GM21723 (cell line): ENCODE measurements at regions not wholly inside any gene's neighbourhood (a gene's known extent, or its start where the extent isn't known, plus 50 kb on each side); places are given as distances from the start of the nearest gene placed in this dataset.
"Not testable (repeated sequence)": the region's sequence is repeated elsewhere in the genome, so short reads cannot be mapped to it uniquely, and the experiment has no call there.

Source experiments
- ATAC-seq: cut with Tn5 transposase; IDR thresholded peaks from one replicate; pipeline ENCODE4 v1.9.1; 2021; ENCODE audit warnings: mild to moderate bottlenecking, moderate library complexity; ENCODE audit not compliant: unreplicated experiment

DNA sequence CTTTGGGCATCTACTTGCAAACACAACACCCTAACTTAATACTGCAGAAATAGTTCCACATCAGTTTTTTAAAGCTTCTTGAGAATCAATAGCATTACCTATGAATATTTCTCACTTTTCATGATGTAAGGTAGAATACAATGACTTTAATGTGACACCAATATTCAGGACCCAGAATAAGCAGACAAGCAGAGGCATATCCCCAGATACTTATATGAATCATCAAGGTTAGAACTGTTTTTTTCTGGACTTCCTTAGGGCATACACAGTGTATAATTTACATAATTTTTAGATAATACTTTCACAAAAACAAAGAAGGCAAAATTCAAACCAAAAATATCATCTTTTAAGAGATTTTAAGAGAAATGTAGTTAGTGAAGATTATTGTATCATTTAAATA, 885.8 kb downstream of the FSCB start:
- ATAC-seq: no peak

DNA sequence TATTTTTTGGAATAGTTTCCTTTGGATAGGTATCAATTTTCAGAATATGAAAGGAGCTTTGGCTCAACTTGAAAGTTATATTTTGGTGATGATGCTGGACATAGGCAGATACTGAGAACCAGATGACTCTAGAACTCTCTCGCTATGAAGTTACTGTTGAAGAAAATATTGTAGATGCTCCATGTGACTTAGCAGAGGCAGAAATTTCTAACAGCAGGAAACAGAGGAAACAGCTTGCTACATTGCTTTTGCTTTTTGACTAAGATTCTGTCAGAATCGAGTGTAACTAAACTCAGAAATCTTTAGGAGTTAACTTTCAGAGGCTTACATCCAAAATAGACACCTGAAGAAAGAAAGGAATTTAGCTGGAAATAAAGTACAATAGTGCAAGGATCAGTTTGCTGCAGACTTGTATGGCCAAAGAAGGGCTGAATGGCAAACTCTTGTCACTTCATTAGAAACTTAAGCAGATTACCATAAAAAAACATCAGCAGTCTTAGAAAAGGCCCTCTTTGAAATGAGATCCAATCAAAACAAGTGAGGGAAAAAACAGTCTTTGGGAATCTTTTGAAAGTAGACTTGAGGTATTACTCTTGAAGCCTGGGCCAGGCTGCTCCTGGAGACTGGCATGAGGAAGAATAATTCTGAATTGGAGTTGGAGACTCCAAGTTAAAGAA, 911.8 kb downstream of the FSCB start:
- ATAC-seq: no peak

DNA sequence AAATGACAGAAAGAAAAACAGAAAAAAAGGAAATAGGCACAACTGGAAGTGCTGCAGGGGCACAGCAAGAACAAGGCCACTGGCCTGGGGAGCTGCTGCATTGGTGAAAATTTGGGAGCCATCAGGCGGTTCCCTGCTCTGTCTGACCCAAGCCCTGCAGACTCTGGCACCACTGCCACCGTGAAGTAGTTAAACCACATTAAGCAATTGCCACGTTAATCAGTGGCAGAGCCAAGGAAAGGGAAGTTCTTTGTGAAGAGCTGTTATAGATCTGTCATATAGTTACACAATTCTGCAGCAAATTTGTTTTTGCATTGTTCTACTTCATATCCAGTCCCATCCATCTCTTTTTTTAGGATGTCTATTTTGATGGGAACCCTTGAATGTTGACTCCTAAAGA, 915.3 kb downstream of the FSCB start:
- no peak for ATAC-seq

DNA sequence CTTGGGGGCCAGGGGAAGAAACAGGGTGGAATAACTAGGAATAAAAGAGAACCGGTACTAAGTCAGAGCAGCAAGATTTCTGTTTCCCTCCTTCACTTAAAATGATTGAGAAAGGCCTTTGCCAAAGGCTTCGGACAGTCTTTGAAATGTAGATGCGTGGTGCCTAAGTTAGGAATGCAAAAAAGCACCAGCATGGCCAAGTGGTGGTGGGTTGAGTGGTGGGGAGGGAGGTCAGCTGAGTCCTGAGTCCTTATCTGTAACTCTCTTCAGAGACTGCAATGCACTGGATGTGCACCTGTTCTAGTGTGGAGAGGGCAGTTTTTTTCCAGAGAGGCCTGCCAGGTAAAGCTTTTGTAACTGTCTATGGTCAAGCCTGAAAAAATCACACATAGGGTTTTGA, 919.9 kb downstream of the FSCB start:
- no peak for ATAC-seq

DNA sequence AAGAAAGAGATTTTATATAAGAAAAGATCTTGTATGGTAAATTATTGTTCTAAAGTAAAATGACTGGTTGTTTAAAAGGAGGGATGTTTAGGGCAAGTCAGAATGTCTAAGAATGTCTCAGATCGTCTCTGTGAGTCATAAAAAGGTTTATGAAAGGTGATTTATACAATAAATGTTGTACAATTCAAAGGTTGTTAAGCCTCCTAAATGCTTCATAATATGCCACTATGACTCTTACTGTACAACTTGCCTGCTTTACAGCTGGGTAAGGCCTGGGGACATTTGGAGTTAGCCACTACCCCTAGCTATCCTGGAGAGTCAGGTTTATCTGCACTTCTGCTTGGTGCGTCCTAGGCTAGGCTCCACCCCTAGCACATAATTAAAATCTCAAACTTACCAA, 927.4 kb downstream of the FSCB start:
- no peak for ATAC-seq

DNA sequence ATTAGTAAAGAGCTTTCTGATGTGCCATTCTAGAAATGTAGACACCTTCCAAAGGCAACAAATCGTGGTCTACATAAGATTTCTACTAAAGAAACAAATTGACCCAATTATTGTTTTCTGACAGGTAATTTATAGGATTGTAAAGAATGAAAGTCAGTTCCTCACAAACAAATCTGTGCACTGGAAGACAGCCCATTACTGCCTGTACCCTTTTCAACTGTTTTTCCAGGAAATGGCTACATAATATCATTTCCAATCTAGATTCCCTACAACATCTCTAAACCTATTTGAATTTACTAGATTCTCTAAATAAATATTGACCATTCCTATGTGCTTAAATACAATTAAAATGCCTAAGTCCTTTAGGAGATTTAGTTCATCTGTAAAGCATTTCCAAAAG, 939.1 kb downstream of the FSCB start:
- no peak for ATAC-seq

DNA sequence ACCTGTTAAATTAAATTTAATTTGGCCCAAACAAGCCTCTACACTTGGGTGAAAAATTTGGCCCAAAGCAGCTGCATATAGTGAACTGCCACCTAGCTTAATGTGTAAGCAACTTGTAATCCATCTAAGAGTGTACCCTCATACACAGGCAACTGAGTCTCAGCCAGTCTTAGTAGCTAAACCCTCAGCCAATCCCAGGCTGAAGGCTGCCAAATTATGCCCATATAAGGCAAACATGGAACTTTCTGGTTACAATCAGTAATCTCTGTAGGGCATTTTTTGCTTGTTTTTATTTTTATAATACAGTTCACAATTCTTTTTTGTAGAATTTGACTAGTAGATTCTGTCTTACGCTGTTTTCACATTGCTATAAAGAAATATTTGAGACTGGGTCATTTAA, 958.7 kb downstream of the FSCB start:
- ATAC-seq: no peak

DNA sequence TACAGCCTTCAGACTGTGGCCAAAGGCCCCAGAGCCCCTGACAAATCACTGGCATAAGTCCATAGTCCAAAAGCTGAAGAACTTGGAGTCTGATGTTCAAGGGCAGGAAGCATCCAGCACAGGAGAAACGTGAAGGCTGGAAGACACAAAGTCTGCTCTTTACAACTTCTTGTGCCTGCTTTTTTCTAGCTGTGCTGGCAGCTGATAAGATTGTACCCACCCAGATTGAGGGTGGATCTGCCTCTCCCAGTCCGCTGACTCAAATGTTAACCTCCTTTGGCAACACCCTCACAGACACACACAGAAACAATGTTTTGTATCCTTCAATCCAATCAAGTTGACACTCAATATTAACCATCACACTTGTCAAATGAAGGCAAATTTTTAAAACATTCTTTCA, 959.5 kb downstream of the FSCB start:
- not testable (repeated sequence) for ATAC-seq

DNA sequence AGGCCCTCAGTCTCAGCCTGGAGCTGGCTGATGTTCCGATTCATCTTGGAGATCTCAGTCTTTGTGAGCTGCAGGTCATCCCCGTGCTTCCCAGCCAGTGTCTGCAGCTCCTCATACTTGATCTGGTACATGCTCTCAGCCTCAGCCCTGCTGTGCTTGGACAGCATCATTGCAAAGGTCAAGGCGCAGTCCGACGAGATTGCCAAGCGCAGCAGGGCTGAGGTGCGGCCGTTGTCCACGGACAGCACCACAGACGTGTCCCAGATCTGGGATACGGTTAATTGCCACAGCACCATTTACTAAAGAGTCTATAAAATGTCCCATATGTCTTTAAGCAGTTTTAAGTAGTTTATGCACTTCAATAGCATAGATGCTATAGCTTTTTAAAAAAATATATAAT, 965.7 kb downstream of the FSCB start:
- ATAC-seq: no peak

DNA sequence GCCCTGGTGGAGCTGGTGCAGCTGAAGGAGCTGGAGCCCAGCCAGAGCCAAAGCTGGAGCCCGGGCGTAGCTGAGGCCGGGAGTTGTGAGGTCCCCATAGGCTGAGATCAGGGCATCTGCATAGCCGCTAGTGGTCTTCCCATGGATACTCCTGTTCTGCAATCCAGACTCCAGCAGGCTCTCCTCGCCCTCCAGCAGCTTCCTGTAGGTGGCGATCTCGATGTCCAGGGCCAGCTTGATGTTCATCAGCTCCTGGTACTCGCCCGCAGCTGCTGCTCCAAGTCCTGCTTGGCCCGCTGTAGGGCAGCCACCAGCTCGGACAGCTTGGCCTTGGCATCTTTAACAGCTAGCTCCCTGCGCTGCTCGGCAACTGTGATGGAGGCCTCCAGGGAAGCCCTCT, 966.1 kb downstream of the FSCB start:
- no peak for ATAC-seq

DNA sequence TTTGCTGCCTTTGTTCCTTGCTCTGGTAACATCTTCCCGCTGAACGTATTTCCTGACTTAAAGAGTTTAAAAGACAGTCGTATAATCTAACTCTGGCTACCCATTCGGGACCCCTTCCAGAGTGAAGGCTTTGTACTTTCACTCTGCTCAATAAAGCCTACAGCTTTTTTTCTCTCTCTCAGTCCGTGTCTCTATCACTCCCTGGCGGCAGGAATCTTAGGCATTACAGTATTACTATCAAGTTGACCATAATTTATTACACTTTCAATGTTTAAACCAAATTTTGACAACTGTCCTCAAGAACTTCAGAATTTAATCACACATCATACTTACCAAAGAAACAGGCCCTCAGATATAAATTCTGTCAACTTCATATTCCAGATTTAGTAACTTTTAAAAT, 967.9 kb downstream of the FSCB start:
- ATAC-seq: no peak

DNA sequence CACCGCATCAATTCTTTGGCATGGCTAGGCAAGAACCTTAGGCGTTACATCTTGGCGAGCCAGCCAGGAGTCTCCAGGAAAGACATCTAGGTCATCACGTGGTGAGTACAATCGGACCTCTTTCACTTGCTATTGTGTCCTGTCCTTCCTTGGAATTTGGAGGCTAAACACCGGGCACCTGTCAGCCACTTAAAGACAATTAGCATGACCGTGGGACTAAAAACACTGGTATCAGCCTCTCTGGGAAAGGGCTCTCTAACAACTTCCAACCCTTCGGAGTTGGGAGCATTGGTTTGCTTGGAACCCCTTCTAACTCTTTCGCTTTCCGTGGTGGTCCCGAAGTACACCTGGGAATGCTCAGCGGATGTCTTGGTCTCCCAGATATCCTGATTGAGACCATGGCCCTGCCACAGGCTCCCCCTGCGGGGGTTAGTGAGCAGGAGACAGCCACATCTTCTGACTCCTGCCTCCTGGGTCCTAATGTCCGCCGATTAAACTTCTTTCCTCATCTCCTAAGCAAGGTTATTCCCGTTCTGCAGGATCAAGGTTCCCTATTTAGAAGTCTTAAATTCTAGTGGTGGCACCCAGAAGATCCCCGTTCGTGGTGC, 971.7 kb downstream of the FSCB start:
- ATAC-seq: no peak

DNA sequence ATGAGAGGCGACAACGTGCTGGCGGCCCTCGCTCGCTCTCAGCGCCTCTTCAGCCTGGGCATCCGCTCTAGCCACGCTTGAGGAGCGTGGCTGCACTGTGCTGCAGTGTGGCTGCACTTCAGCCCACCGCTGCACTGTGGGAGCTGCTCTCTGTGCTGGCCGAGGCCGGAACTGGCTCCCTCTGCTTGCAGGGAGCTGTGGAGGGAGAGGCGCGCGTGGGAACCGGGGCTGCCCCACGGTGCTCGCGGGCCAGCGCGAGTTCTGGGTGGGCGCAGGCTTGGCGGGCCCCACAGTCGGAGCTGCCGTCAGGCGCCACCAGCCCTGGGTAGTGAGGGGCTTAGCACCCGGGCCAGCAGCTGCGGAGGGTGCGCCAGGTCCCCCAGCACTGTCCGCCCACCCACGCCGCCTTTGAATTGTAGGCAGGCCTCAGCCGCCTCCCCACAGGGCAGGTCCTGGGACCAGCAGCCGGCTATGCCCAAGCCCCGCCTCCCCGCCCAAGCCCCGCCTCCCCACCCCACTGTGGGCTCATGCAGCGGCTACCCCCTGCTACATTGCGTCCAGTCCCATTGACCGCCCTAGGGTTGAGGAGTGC, 974.2 kb downstream of the FSCB start:
- ATAC-seq: no peak

DNA sequence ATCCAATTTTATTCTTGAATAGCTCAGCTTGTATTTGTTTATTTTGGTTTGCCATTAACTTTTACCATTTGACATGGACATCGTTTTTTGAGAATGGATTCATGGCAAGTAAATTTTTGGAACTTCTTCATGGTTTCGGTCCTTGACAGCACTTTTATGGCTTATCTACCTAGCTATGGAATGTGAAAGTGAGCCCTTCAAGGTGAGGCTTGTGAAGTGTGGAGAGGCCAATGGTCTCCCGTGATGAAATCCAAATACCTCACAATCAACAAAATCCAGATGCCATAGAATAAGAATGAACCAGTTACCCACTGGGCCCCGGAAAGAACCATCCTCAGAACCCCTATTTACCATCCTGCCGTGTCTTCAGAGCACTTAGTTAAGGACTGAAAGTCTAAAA, 978.8 kb downstream of the FSCB start:
- no peak for ATAC-seq

DNA sequence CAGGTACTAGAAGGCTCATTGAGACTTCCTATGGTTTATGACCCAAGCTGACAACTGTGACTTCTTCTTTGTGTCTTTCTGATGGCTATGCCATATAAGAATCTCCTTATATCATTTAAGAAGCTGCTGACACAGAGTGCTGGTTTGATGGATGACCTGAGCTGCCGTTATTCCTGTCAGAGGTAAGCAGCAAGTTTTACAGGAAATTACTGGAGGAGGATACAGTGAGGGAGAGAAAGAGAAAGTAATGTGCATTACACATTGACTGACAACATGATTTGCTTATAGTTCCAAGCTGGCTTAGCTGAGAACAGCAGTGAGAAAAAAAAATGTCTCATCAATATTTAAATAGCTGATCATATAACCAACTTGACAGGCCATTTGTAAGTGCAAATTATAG, 981.4 kb downstream of the FSCB start:
- no peak for ATAC-seq

DNA sequence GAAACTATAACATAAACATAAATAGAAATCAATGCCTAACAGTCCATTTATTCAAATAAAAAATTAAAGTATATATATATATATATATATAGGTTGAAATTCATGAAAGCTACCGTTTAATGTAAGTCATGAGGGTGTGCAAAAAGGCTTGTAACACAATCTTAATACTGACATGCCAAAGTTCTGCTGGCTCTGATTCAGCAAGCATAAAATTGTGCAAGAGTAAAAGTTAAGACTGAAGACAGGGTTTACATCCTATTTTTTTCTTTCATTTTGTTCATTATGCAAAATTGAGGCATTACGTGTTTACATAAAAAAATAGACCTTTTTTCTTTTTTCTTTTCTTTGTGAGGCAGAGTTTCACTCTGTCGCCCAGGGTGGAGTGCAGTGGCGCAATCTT, 984.2 kb downstream of the FSCB start:
- ATAC-seq: no peak

DNA sequence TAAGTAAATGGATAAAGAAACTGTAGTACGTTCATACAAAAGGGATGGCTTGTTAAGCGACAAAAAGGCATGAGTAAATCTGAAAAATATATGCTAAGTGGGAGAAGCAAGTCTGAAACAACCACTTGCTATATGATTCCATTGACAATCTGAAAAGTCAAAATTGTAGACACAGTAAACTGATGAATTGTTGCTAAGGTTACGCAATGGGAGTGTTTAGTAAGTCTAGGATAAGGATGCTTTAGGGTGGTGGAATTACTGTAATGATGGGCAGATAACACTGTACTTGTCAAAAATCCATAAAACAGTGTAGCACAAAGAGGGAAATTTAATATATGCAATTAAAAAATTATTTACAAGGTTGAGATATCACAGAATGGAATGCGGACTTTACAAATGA, 984.9 kb downstream of the FSCB start:
- ATAC-seq: no peak

DNA sequence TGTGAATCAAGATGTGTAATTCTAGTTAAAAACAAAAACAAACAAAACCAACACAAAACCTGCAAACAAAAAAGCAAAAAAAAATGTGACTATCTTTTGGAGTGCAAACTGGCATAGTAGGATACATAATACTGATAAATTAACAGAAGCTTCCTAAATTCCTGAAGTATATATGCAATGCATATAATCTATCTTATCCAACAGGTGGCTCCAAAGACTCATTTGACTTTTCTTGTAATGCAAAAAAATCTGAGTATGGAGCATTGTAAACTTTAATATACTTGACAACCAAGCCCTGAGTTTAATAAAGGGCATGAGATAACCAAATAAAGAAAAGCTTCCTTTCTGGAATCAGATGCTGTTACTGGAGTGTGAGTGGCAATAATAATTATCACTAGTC, 1003.6 kb downstream of the FSCB start:
- ATAC-seq: no peak

DNA sequence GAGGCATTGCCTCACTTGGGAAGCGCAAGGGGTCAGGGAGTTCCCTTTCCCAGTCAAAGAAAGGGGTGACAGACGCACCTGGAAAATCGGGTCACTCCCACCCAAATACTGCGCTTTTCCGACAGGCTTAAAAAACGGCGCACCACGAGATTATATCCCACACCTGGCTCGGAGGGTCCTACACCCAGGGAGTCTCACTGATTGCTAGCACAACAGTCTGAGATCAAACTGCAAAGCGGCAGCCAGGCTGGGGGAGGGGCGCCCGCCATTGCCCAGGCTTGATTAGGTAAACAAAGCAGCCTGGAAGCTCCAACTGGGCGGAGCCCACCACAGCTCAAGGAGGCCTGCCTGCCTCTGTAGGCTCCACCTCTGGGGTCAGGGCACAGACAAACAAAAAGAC, 1014.7 kb downstream of the FSCB start:
- not testable (repeated sequence) for ATAC-seq

DNA sequence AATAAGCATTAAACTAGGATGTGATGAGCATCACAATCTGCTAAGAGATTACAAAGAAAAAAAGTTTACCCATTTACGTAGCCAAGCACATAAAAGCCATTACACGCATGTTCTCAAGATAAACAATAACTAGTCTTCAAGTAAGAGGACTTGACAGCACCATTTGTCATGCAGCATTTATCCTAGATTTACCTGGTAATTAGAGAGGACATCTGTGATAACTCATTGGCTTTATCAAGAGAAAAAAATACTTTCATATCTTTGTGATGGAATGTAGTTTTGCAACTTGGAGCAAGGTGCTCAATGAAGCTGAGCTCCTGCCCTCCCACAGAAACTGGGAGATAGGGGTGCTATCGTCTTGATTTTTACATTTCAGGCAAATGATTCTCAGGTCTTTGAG, 1023.7 kb downstream of the FSCB start:
- no peak for ATAC-seq

DNA sequence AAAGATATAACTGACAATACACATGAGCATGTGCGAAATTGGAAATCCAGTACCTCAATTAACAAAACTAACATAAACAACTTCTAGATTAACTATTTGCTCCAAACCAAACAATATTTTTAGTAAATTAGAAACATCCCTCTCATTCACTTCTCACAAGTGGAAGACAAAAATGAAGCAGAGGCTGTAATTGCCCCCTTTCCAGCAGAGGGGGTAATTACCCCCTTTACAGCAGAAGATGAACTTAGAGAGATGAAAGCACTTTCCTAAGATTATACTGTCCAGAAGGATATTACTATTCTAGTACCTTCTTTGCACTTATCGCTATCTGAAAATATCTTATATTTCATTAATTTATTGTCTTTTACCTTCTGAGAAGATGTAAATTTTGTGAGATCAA, 1025.2 kb downstream of the FSCB start:
- no peak for ATAC-seq

DNA sequence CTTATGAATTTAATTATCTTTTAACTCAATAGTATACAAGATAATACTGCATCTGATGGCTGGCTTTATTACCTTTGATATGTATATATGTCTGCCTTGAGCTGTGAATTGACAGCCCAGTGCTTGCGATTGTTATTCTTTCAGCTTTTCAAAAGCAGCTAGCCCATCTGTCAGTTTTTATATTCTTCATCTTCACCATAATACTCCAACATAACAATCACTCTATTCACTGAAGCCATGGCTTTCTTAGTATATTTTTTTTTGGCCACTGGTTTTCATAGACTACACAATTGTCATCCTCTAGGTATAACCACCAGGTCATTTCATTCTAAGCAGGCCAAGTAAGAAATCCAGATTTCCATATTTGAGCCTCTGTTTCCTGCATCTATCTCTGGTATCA, 1026.1 kb downstream of the FSCB start:
- no peak for ATAC-seq
